ENCODE measurements at regions not wholly inside any gene's neighbourhood (a gene's known extent, or its start where the extent isn't known, plus 50 kb on each side); places are given as distances from the start of the nearest gene placed in this dataset.
"Not testable (repeated sequence)": the region's sequence is repeated elsewhere in the genome, so short reads cannot be mapped to it uniquely, and the experiment has no call there.

- ATAC-seq (no peak), DNase-seq (no peak)
- no peak overlapping the region for H3K27ac Mint-ChIP-seq
- no peaks in the 10 kb centered on the region for H3K36me3 Mint-ChIP-seq (ENCODE audit: low read depth)
- no peaks in the 10 kb centered on the region for H3K27me3 Mint-ChIP-seq
- H3K4me1 Mint-ChIP-seq = no peaks in the 10 kb centered on the region
- H3K4me3 Mint-ChIP-seq = no peak overlapping the region
- H3K9me3 Mint-ChIP-seq = no peaks in the 10 kb centered on the region
Measured at GRCh38 chr11:121999651-122000050, 116.4 kb downstream of the BLID start.

DNA sequence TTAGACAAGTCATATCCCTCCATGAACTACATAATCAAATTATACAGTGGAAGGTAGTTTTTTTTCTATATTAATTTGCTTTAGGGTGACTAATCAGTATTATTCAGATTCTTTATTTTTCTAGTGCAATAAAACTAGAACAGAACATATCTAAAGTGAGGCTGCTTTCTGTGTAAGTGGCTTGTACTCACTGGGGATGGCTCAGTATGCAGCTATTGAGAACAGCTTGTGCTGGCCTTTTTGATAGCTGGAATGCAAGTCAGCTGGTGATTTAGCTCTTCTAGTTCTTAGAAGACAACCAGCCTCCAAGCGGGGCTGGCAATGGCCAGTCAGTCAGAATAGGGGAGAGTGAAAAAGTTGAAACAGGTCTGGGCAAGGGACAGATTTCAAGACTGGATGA is 119.4 kb downstream of the BLID start:
- Mint-ChIP-seq H3K36me3 (ENCODE audit: low read depth) (peaks cover 1% of the 10 kb centered on the region), H3K4me1 (no peaks in the 10 kb centered on the region), H3K9me3 (peaks cover 4% of the 10 kb centered on the region), H3K27ac (no peak overlapping the region), H3K4me3 (no peak overlapping the region), H3K27me3 (peaks cover 1% of the 10 kb centered on the region)
- DNase-seq = no peak
- no peak for ATAC-seq

DNA sequence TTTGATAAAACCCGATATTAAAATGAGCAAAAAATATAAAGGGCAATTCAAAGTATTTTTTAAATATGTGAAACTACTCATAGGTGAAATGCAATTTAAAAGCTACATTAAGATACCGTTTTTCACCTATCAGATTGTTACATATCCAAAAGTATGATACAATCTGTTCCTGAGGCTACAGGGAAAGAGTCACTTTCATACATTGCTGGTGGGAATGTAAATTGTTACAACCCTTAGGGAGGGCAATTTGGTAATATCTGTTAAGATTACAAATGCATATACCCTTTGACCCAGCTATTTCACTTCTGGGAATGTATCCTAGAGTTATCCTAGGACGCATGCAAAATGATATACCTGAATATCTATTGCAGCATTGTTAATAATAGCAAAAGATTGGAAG is 132.1 kb downstream of the BLID start:
- peaks cover 6% of the 10 kb centered on the region for H3K27me3 Mint-ChIP-seq
- no peaks in the 10 kb centered on the region for H3K36me3 Mint-ChIP-seq (ENCODE audit: low read depth)
- no peak for DNase-seq
- no peaks in the 10 kb centered on the region for H3K4me1 Mint-ChIP-seq
- H3K4me3 Mint-ChIP-seq = no peak overlapping the region
- no peak overlapping the region for H3K27ac Mint-ChIP-seq
- no peaks in the 10 kb centered on the region for H3K9me3 Mint-ChIP-seq
- ATAC-seq = no peak

GRCh38 chr11:121977914-121978313 is 138.1 kb downstream of the BLID start:
- not testable (repeated sequence) for H3K4me3 Mint-ChIP-seq; H3K36me3 Mint-ChIP-seq (ENCODE audit: low read depth); H3K27ac Mint-ChIP-seq; DNase-seq; H3K4me1 Mint-ChIP-seq; H3K9me3 Mint-ChIP-seq; ATAC-seq; H3K27me3 Mint-ChIP-seq

GRCh38 chr11:121968638-121969037 is 147.4 kb downstream of the BLID start:
- Mint-ChIP-seq H3K4me1 (peaks cover 3% of the 10 kb centered on the region), H3K4me3 (no peak overlapping the region), H3K9me3 (peaks cover 5% of the 10 kb centered on the region), H3K27me3 (peaks cover 6% of the 10 kb centered on the region), H3K36me3 (ENCODE audit: low read depth) (no peaks in the 10 kb centered on the region), H3K27ac (no peak overlapping the region)
- DNase-seq = no peak
- no peak for ATAC-seq

DNA sequence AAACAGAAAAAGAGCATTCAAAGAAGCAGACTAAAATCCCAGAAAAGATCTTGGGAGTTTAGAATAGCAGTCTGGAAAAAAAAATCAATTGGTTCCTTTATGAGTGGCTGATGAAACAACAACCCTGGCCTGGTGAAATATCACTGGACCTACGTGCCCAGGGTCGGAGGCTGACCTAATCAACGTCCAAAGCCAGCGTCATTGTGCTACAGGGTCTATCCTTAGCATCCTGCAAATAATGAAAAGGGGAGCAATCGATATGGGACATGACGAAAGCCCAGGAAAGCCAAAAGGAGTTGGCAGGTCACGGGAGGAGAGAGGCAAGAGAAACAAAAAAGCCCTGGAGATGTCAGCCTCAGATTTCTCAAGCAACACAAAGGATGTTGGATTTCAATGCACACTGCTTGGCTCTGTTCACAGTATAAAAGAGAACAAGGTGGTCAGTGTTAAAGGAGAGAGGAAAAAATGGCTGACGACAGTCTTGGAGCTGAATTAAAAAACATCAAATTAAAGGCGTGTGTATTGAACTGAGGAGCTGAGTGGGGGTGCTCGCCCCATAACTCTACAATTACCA is 148.8 kb downstream of the BLID start:
- Mint-ChIP-seq H3K9me3 (peaks cover 5% of the 10 kb centered on the region), H3K4me3 (no peak overlapping the region), H3K27me3 (peaks cover 4% of the 10 kb centered on the region), H3K4me1 (peaks cover 3% of the 10 kb centered on the region), H3K36me3 (ENCODE audit: low read depth) (no peaks in the 10 kb centered on the region), H3K27ac (no peak overlapping the region)
- no peak for DNase-seq
- no peak for ATAC-seq

DNA sequence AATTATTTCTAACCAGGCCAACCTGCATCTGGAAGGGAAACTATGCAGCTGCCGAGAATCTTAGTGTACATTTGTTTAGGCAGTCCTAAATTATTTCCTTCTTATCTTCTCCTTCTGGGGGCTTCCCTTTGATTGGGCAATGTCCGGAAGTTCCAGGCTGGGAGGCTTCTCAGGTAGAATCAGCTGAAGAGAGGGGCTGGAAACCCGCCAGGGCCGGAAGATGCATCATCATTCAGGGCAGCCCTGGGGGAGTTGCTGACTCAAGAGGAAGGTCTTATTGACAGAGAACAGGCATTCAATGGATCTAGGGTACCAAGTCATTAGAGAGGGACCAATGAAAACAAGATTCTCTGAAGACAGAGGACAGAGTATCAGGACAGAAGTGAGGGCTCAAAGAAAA is 150.7 kb downstream of the BLID start:
- Mint-ChIP-seq H3K27me3 (peaks cover 4% of the 10 kb centered on the region), H3K27ac (no peak overlapping the region), H3K9me3 (no peaks in the 10 kb centered on the region), H3K4me1 (peaks cover 3% of the 10 kb centered on the region), H3K4me3 (no peak overlapping the region), H3K36me3 (ENCODE audit: low read depth) (no peaks in the 10 kb centered on the region)
- ATAC-seq (no peak), DNase-seq (no peak)

- DNase-seq = no peak
- Mint-ChIP-seq H3K4me3 (no peak overlapping the region), H3K27ac (no peak overlapping the region)
Measured at GRCh38 chr11:121964591-121964990, 151.4 kb downstream of the BLID start.

DNA sequence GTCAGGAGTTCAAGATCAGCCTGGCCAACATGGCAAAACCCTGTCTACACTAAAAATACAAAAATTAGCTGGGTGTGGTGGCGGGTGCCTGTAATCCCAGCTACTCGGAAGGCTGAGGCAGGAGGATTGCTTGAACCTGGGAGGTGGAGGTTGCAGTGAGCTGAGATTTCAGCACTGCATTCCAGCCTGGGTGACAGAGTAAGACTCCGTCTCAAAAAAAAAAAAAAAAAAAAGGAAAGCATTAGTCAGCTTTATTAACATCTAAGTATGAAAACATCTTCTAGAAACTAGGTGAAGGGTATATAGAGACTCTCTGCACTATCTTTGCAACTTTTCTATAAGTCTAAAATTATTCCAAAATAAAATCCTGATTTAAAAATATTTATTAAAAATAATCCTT is 152.2 kb downstream of the BLID start:
- H3K4me1 Mint-ChIP-seq; H3K27me3 Mint-ChIP-seq; H3K36me3 Mint-ChIP-seq (ENCODE audit: low read depth); H3K27ac Mint-ChIP-seq; H3K9me3 Mint-ChIP-seq; DNase-seq; H3K4me3 Mint-ChIP-seq; ATAC-seq: not testable (repeated sequence)

More at GRCh38 chr11:121964591-121964990, 151.4 kb downstream of the BLID start:
- peaks cover 4% of the 10 kb centered on the region for H3K27me3 Mint-ChIP-seq
- H3K4me1 Mint-ChIP-seq = peaks cover 3% of the 10 kb centered on the region
- ATAC-seq = no peak
- H3K9me3 Mint-ChIP-seq = no peaks in the 10 kb centered on the region
- no peaks in the 10 kb centered on the region for H3K36me3 Mint-ChIP-seq (ENCODE audit: low read depth)

- DNase-seq = no peak
- H3K4me1 Mint-ChIP-seq = peaks cover 3% of the 10 kb centered on the region
- H3K27ac Mint-ChIP-seq = no peak overlapping the region
- peaks cover 3% of the 10 kb centered on the region for H3K27me3 Mint-ChIP-seq
- no peaks in the 10 kb centered on the region for H3K9me3 Mint-ChIP-seq
- no peak overlapping the region for H3K4me3 Mint-ChIP-seq
- no peak for ATAC-seq
- H3K36me3 Mint-ChIP-seq (ENCODE audit: low read depth) = no peaks in the 10 kb centered on the region
Measured at GRCh38 chr11:121961321-121961801, 154.7 kb downstream of the BLID start.

DNA sequence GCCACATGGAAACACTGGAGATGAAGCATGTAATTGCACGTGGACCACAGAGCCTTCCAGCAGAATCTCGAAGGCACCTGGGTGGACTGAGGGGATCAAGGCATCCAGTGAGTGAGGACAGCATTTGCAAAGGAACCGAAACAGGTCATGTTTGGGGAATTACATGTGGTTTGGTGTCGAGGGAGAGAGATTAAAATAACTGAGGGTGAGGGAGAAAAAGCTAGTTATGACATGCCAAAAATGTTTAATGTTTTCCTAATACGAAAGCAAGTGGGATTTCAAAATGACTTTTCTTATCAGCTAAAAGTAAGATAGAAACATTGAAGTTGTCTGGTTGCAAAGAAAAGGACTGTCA is 157.1 kb downstream of the BLID start:
- Mint-ChIP-seq H3K4me1 (no peaks in the 10 kb centered on the region), H3K27me3 (peaks cover 3% of the 10 kb centered on the region), H3K9me3 (no peaks in the 10 kb centered on the region), H3K4me3 (no peak overlapping the region), H3K27ac (no peak overlapping the region), H3K36me3 (ENCODE audit: low read depth) (no peaks in the 10 kb centered on the region)
- DNase-seq = no peak
- ATAC-seq = no peak

- Mint-ChIP-seq H3K4me3 (no peak overlapping the region), H3K9me3 (no peaks in the 10 kb centered on the region), H3K4me1 (no peaks in the 10 kb centered on the region), H3K36me3 (ENCODE audit: low read depth) (no peaks in the 10 kb centered on the region), H3K27me3 (peaks cover 3% of the 10 kb centered on the region), H3K27ac (no peak overlapping the region)
- ATAC-seq (no peak), DNase-seq (no peak)
Measured at GRCh38 chr11:121958323-121958970, 157.6 kb downstream of the BLID start.

DNA sequence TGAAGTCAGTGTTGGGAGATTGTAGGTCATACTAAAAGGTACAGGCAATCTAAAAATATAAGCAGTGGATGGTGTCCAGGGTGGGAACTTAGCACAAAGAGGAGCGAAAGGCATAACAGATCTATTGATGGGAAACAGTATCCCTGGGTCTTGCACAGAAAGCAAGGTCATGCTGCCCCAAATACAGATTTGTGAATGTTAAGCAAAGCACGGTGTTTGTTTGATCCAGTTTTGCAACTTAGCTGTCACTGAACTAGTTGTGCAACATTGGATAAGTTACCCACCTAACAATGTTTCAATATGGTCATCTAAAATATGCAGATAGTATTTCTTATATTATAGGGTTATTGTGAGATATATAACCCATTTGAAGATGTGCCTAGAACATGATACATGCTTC is 162.9 kb downstream of the BLID start:
- Mint-ChIP-seq H3K4me1 (no peaks in the 10 kb centered on the region), H3K27ac (no peak overlapping the region), H3K36me3 (ENCODE audit: low read depth) (no peaks in the 10 kb centered on the region), H3K27me3 (peaks cover 5% of the 10 kb centered on the region), H3K9me3 (no peaks in the 10 kb centered on the region), H3K4me3 (no peak overlapping the region)
- ATAC-seq (no peak), DNase-seq (no peak)

- H3K9me3 Mint-ChIP-seq = no peaks in the 10 kb centered on the region
- DNase-seq = no peak
- no peak for ATAC-seq
- no peak overlapping the region for H3K27ac Mint-ChIP-seq
- no peaks in the 10 kb centered on the region for H3K36me3 Mint-ChIP-seq (ENCODE audit: low read depth)
- H3K4me1 Mint-ChIP-seq = no peaks in the 10 kb centered on the region
- H3K4me3 Mint-ChIP-seq = no peak overlapping the region
- peaks cover 2% of the 10 kb centered on the region for H3K27me3 Mint-ChIP-seq
Measured at GRCh38 chr11:121950160-121950559, 165.9 kb downstream of the BLID start.

DNA sequence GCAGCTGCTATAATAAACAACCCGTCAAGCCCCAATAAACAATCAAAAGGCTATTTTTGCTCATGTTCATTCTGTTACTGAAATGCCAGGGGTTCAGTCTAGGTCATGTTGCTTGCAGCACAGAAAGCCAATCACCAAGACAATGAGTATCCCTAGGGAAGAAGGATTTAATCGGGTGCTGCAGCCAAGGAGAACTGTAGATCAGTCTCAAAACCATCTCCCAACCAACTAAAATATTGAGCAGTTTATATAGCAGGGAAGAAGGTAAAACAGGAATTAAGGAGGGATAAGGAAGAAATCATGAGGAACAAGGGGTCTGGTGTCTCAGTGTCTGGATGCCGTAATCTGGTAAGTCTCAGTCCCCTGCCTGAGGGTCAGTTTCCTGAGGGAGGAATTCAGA is 169.5 kb downstream of the BLID start:
- Mint-ChIP-seq H3K4me1 (no peaks in the 10 kb centered on the region), H3K27ac (no peak overlapping the region), H3K27me3 (no peaks in the 10 kb centered on the region), H3K4me3 (no peak overlapping the region), H3K36me3 (ENCODE audit: low read depth) (no peaks in the 10 kb centered on the region), H3K9me3 (no peaks in the 10 kb centered on the region)
- no peak for DNase-seq
- no peak for ATAC-seq

Data from activated naive CD8-positive, alpha-beta T cell treated with anti-CD3 and anti-CD28 coated beads, Interleukin-2, amount 50 U/mL, for 24 hours (primary cell).